ENCODE measurements at regions not wholly inside any gene's neighbourhood (a gene's known extent, or its start where the extent isn't known, plus 50 kb on each side); places are given as distances from the start of the nearest gene placed in this dataset.
"Not testable (repeated sequence)": the region's sequence is repeated elsewhere in the genome, so short reads cannot be mapped to it uniquely, and the experiment has no call there.

DNA sequence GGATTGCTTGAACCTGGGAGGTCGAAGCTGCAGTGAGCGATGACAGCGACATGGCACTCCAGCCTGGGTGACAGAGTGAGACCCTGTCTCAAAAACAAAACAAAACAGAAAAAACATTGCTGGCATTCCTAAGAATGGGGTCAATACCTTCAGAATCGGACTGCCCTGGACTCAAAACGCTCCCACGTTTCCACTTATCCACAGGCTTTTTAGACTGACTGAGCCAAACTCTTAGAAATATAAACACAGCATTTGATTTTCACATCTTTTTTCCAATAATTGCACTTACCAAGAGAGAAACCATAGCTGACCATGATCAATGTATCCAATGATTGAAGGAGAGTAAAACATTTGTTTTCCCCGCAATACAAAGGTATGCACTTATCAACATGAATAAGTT, 59.5 kb upstream of the CUX1 start:
- Histone ChIP-seq H3K9ac (replicated peaks; ENCODE audit: extremely low read depth, insufficient read depth, low read length) (no peak overlapping the region), H3K79me2 (ENCODE audit: control insufficient read depth, insufficient read depth, low read length) (no peaks in the 10 kb centered on the region), H3K4me1 (ENCODE audit: control insufficient read depth, extremely low read depth, insufficient read depth, low read length) (peaks cover 7% of the 10 kb centered on the region), H3K27ac (ENCODE audit: insufficient read depth, low read depth, low read length) (no peak overlapping the region), H3K4me3 (replicated peaks in 1 of 3; ENCODE audit: insufficient read depth in 1 of 3, low read depth in 1 of 3, low read length in 3 of 3) (no peak overlapping the region), H3K9me3 (replicated peaks; ENCODE audit: control insufficient read depth, insufficient read depth, low read length) (no peaks in the 10 kb centered on the region), H4K20me1 (replicated peaks; ENCODE audit: control insufficient read depth, extremely low read depth, insufficient read depth, low read length) (no peaks in the 10 kb centered on the region), H2AFZ (ENCODE audit: low read depth, low read length) (no peak overlapping the region), H3K9me1 (replicated peaks; ENCODE audit: control insufficient read depth, extremely low read depth, insufficient read depth, low read length) (no peaks in the 10 kb centered on the region), H3K27me3 (ENCODE audit: control insufficient read depth in 2 of 2, insufficient read depth in 2 of 2, low read length in 2 of 2) (peaks cover 0 to 3% of the 10 kb centered on the region in 2 experiments), H3K36me3 (ENCODE audit: control insufficient read depth in 2 of 2, extremely low read depth in 1 of 2, insufficient read depth in 2 of 2, low read length in 2 of 2) (no peaks in the 10 kb centered on the region), H3K4me2 (ENCODE audit: insufficient read depth, low read length) (no peak overlapping the region)
- CTCF ChIA-PET: interaction anchor here (1.1 to 1.9 kb wide), 3 partner anchors 12 to 383 kb away, joined by 3 to 5 read pairs (median 5); no protein-coding TSS in a partner anchor
- no TSS peak for BruUV-seq (replicated peaks)
- no peak for TF ChIP-seq POLR2A (IDR thresholded peaks at IDR 0.05; ENCODE audit: low read depth, low read length)
- no peak for TF ChIP-seq JUN (IDR thresholded peaks at IDR 0.05; ENCODE audit: borderline replicate concordance, insufficient read depth, insufficient read length, low read depth)
- TF ChIP-seq, protein P1, sequence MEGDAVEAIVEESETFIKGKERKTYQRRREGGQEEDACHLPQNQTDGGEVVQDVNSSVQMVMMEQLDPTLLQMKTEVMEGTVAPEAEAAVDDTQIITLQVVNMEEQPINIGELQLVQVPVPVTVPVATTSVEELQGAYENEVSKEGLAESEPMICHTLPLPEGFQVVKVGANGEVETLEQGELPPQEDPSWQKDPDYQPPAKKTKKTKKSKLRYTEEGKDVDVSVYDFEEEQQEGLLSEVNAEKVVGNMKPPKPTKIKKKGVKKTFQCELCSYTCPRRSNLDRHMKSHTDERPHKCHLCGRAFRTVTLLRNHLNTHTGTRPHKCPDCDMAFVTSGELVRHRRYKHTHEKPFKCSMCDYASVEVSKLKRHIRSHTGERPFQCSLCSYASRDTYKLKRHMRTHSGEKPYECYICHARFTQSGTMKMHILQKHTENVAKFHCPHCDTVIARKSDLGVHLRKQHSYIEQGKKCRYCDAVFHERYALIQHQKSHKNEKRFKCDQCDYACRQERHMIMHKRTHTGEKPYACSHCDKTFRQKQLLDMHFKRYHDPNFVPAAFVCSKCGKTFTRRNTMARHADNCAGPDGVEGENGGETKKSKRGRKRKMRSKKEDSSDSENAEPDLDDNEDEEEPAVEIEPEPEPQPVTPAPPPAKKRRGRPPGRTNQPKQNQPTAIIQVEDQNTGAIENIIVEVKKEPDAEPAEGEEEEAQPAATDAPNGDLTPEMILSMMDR (IDR thresholded peaks at IDR 0.05; ENCODE audit: extremely low read depth in 1 of 2, insufficient read depth in 1 of 2, low read depth in 1 of 2, low read length in 2 of 2): no peak
- no peak for TF ChIP-seq POLR2AphosphoS5 (IDR thresholded peaks at IDR 0.05; ENCODE audit: insufficient read depth, low read depth, low read length)
- TF ChIP-seq, protein P2, sequence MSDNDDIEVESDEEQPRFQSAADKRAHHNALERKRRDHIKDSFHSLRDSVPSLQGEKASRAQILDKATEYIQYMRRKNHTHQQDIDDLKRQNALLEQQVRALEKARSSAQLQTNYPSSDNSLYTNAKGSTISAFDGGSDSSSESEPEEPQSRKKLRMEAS (IDR thresholded peaks at IDR 0.05; ENCODE audit: insufficient read depth, insufficient read length): no peak
- TF ChIP-seq EZH2 (IDR thresholded peaks at IDR 0.05; ENCODE audit: borderline replicate concordance, low read depth, low read length, severe bottlenecking): no peak
- TF ChIP-seq MYC (IDR thresholded peaks at IDR 0.05; ENCODE audit: low read depth, low read length): no peak
- TF ChIP-seq FOS (IDR thresholded peaks at IDR 0.05; ENCODE audit: borderline replicate concordance, insufficient read depth, low read length): no peak
- TF ChIP-seq GATA2 (IDR thresholded peaks at IDR 0.05; ENCODE audit: insufficient read depth, insufficient read length, low read depth, low read length): no peak
- no peak for FAIRE-seq
- dilution Hi-C loops (cut with MboI; ENCODE audit: extremely low pct_ligation_motif_present, low sequenced_read_pairs) (no loop called here), intact Hi-C loops (cut with micrococcal nuclease) (no loop called here)
- DNase-seq (ENCODE audit: low read depth, low spot score): no peak
- POLR2A ChIA-PET: no interaction called here

DNA sequence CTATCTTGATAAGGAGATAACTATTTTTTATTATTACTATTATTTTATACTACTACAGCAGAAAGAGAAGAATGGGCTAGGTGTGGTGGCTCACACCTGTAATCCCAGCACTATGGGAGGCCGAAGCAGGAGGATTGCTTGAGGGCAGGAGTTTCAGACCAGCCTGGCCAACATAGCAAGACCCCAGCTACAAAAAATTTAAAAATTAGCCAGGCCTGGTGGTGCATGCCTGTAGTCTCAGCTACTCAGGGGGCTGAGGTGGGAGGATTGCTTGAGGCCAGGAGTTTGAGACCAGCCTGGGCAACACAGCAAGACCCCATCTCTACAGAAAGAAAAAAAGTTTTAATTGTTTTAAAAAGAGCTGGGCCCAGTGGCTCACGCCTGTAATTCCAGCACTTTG, 58.9 kb upstream of the CUX1 start:
- FAIRE-seq; H2AFZ ChIP-seq (ENCODE audit: low read depth, low read length); H3K27ac ChIP-seq (ENCODE audit: insufficient read depth, low read depth, low read length); intact Hi-C loops (cut with micrococcal nuclease); H4K20me1 ChIP-seq (replicated peaks; ENCODE audit: control insufficient read depth, extremely low read depth, insufficient read depth, low read length); DNase-seq (ENCODE audit: low read depth, low spot score); H3K4me2 ChIP-seq (ENCODE audit: insufficient read depth, low read length); BruUV-seq (replicated peaks); H3K9ac ChIP-seq (replicated peaks; ENCODE audit: extremely low read depth, insufficient read depth, low read length); H3K27me3 ChIP-seq (ENCODE audit: control insufficient read depth in 2 of 2, insufficient read depth in 2 of 2, low read length in 2 of 2); H3K4me3 ChIP-seq (replicated peaks in 1 of 3; ENCODE audit: insufficient read depth in 1 of 3, low read depth in 1 of 3, low read length in 3 of 3); dilution Hi-C loops (cut with MboI; ENCODE audit: extremely low pct_ligation_motif_present, low sequenced_read_pairs); POLR2A ChIA-PET; H3K9me1 ChIP-seq (replicated peaks; ENCODE audit: control insufficient read depth, extremely low read depth, insufficient read depth, low read length); H3K36me3 ChIP-seq (ENCODE audit: control insufficient read depth in 2 of 2, extremely low read depth in 1 of 2, insufficient read depth in 2 of 2, low read length in 2 of 2); H3K4me1 ChIP-seq (ENCODE audit: control insufficient read depth, extremely low read depth, insufficient read depth, low read length); H3K79me2 ChIP-seq (ENCODE audit: control insufficient read depth, insufficient read depth, low read length); H3K9me3 ChIP-seq (replicated peaks; ENCODE audit: control insufficient read depth, insufficient read depth, low read length): not testable (repeated sequence)
- CTCF ChIA-PET: interaction anchor here (0.8 to 1.9 kb wide), 5 partner anchors 12 to 383 kb away, joined by 3 to 5 read pairs (median 5); no protein-coding TSS in a partner anchor
